Mucosa of rectum (tissue), 2 donors: ENCODE measurements at regions not wholly inside any gene's neighbourhood (a gene's known extent, or its start where the extent isn't known, plus 50 kb on each side); places are given as distances from the start of the nearest gene placed in this dataset.

Experiments used
- H3K27ac ChIP-seq, 2 donors: one replicate each; pipeline ENCODE4 v1.7.0; 2013; ENCODE audit warnings: inconsistent platforms in 2 of 2, low read depth in 2 of 2, low read length in 2 of 2
- H3K27me3 ChIP-seq, 2 donors: one replicate each; pipeline ENCODE4 v1.7.0; 2013; ENCODE audit warnings: low read length in 2 of 2; ENCODE audit not compliant: control insufficient read depth in 2 of 2, insufficient read depth in 2 of 2
- H3K36me3 ChIP-seq, 2 donors: one replicate each; pipeline ENCODE4 v1.7.0; 2013; ENCODE audit warnings: low read length in 2 of 2; ENCODE audit not compliant: control insufficient read depth in 2 of 2, insufficient read depth in 2 of 2
- H3K4me1 ChIP-seq, 2 donors: one replicate each; pipeline ENCODE4 v1.7.0; 2013; ENCODE audit warnings: low read length in 2 of 2, mild to moderate bottlenecking in 1 of 2; ENCODE audit not compliant: control insufficient read depth in 2 of 2, insufficient read depth in 2 of 2
- H3K4me3 ChIP-seq, 2 donors: one replicate each; pipeline ENCODE4 v1.7.0; 2013; ENCODE audit warnings: low read length in 2 of 2
- H3K9ac ChIP-seq, 2 donors: one replicate each; pipeline ENCODE4 v1.7.0; 2013; ENCODE audit warnings: low read length in 2 of 2, low read depth in 1 of 2, mild to moderate bottlenecking in 1 of 2
- H3K9me3 ChIP-seq, 2 donors: one replicate each; pipeline ENCODE4 v1.7.0; 2013; ENCODE audit warnings: low read length in 2 of 2; ENCODE audit not compliant: control insufficient read depth in 2 of 2
- donor health status: healthy.
- donor health status: Normal muscosa, but diverticular disease.

GRCh38 chr16:9534759-9535158, 443.3 kb downstream of the HAPSTR1 start:
- H3K9ac ChIP-seq = no peak overlapping the region
- H3K27me3 ChIP-seq = no peaks in the 10 kb centered on the region
- H3K27ac ChIP-seq = no peak overlapping the region
- no peaks in the 10 kb centered on the region for H3K36me3 ChIP-seq
- H3K4me1 ChIP-seq = no peaks in the 10 kb centered on the region
- no peak overlapping the region for H3K4me3 ChIP-seq
- H3K9me3 ChIP-seq = no peaks in the 10 kb centered on the region

DNA sequence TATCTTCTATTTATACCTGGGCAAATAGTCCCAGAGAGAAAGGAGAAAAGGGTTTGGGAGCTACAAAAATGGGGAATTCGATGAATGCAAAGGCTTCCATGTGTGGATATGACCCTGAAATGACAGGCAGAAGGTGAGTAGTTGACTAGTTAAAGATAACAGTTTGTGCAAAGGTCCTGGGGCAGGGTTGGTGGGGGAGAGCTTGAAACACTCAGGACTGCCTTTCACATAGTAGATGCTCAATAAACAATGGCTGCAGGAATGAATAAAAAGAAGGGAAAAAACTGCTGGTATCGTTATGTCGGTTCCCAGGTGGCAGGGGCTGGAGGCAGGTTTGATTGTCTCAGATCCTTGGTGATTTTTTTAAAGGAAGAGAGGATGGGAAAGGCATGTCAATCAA, 445.5 kb downstream of the HAPSTR1 start:
- Histone ChIP-seq H3K9ac (no peak overlapping the region), H3K27ac (no peak overlapping the region), H3K4me1 (no peaks in the 10 kb centered on the region), H3K27me3 (no peaks in the 10 kb centered on the region), H3K9me3 (no peaks in the 10 kb centered on the region), H3K4me3 (no peak overlapping the region), H3K36me3 (no peaks in the 10 kb centered on the region)

GRCh38 chr16:9539346-9539745, 447.9 kb downstream of the HAPSTR1 start:
- Histone ChIP-seq H3K9me3 (no peaks in the 10 kb centered on the region), H3K4me1 (no peaks in the 10 kb centered on the region), H3K4me3 (no peak overlapping the region), H3K27ac (no peak overlapping the region), H3K36me3 (no peaks in the 10 kb centered on the region), H3K27me3 (no peaks in the 10 kb centered on the region), H3K9ac (no peak overlapping the region)

GRCh38 chr16:9541723-9542122, 450.3 kb downstream of the HAPSTR1 start:
- Histone ChIP-seq H3K27me3 (no peaks in the 10 kb centered on the region), H3K4me3 (no peak overlapping the region), H3K36me3 (no peaks in the 10 kb centered on the region), H3K27ac (no peak overlapping the region), H3K9ac (no peak overlapping the region), H3K4me1 (no peaks in the 10 kb centered on the region), H3K9me3 (no peaks in the 10 kb centered on the region)

DNA sequence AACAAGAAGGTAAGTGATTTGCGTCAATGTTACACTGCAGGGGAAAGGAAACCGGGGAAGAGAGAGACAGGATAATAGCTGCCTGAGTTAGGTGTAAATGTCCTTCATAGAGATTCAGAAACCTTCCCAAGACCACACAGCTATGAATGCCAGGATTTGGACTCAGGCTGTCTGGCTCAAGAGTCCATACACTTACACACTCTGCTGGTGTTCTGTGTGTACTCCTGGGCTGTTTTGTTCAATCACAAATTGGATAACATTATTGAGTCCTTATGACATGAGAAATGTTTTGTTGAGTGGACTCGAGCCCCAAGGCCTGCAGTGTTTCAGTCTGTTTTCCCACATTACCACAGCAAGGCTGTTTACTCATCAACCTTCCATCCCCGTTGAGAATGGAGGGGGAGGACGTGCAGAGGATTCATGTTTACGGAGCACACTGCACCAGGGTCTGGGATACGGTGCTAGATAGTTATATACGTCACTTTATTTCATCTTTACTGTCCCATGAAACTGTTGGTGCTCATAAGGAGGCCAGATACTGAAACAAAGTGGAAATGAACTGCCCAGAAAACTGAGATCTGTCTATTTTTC, 450.8 kb downstream of the HAPSTR1 start:
- H3K4me1 ChIP-seq = no peaks in the 10 kb centered on the region
- H3K36me3 ChIP-seq = no peaks in the 10 kb centered on the region
- H3K27me3 ChIP-seq = no peaks in the 10 kb centered on the region
- H3K9ac ChIP-seq = no peak overlapping the region
- H3K4me3 ChIP-seq = no peak overlapping the region
- H3K9me3 ChIP-seq = no peaks in the 10 kb centered on the region
- no peak overlapping the region for H3K27ac ChIP-seq

- Histone ChIP-seq H3K4me3 (no peak overlapping the region), H3K9ac (no peak overlapping the region), H3K36me3 (no peaks in the 10 kb centered on the region), H3K4me1 (no peaks in the 10 kb centered on the region), H3K27me3 (no peaks in the 10 kb centered on the region), H3K9me3 (no peaks in the 10 kb centered on the region), H3K27ac (no peak overlapping the region)
These were observed 454.3 kb downstream of the HAPSTR1 start for GRCh38 chr16:9545522-9546437.

- no peak overlapping the region for H3K27ac ChIP-seq
- H3K9me3 ChIP-seq = no peaks in the 10 kb centered on the region
- H3K27me3 ChIP-seq = no peaks in the 10 kb centered on the region
- H3K9ac ChIP-seq = no peak overlapping the region
- no peaks in the 10 kb centered on the region for H3K36me3 ChIP-seq
- no peak overlapping the region for H3K4me3 ChIP-seq
- no peaks in the 10 kb centered on the region for H3K4me1 ChIP-seq
These were observed 455.0 kb downstream of the HAPSTR1 start for GRCh38 chr16:9546438-9546786.

GRCh38 chr16:9549487-9549886, 458.0 kb downstream of the HAPSTR1 start:
- H3K9ac ChIP-seq = no peak overlapping the region
- H3K27ac ChIP-seq = no peak overlapping the region
- no peaks in the 10 kb centered on the region for H3K27me3 ChIP-seq
- H3K9me3 ChIP-seq = no peaks in the 10 kb centered on the region
- H3K4me3 ChIP-seq = no peak overlapping the region
- no peaks in the 10 kb centered on the region for H3K36me3 ChIP-seq
- no peaks in the 10 kb centered on the region for H3K4me1 ChIP-seq

GRCh38 chr16:9555051-9555450, 463.6 kb downstream of the HAPSTR1 start:
- Histone ChIP-seq H3K9ac (no peak overlapping the region), H3K4me1 (no peaks in the 10 kb centered on the region), H3K27ac (no peak overlapping the region)

GRCh38 chr16:9556949-9557665, 465.7 kb downstream of the HAPSTR1 start:
- Histone ChIP-seq H3K36me3 (no peaks in the 10 kb centered on the region), H3K4me3 (no peak overlapping the region), H3K9me3 (no peaks in the 10 kb centered on the region), H3K27me3 (no peaks in the 10 kb centered on the region), H3K27ac (no peak overlapping the region), H3K4me1 (no peaks in the 10 kb centered on the region), H3K9ac (no peak overlapping the region)

More at GRCh38 chr16:9555051-9555450, 463.6 kb downstream of the HAPSTR1 start:
- Histone ChIP-seq H3K4me3 (no peak overlapping the region), H3K9me3 (no peaks in the 10 kb centered on the region), H3K27me3 (no peaks in the 10 kb centered on the region), H3K36me3 (no peaks in the 10 kb centered on the region)
